ENCODE measurements at regions not wholly inside any gene's neighbourhood (a gene's known extent, or its start where the extent isn't known, plus 50 kb on each side); places are given as distances from the start of the nearest gene placed in this dataset.

- no peak for TF ChIP-seq CTCF (IDR thresholded peaks at IDR 0.05)
- no peak for TF ChIP-seq POLR2A (IDR thresholded peaks at IDR 0.05)
These were observed 52.1 kb upstream of the ARHGEF7 start for GRCh38 chr13:111062966-111063365.
